A673 (cell line): ENCODE measurements at regions not wholly inside any gene's neighbourhood (a gene's known extent, or its start where the extent isn't known, plus 50 kb on each side); places are given as distances from the start of the nearest gene placed in this dataset.

Experiments
- CTCF ChIP-seq: fragments of 300-800, 200-600 bp; sonication (generic); conservative IDR thresholded peaks from 2 replicates; pipeline ENCODE4 v1.5.1; 2017; ENCODE audit warnings: low read depth, mild to moderate bottlenecking, antibody characterized with exemption, low read length, moderate library complexity, mixed read lengths
- EZH2 ChIP-seq: fragments of 200-600 bp; sonication (generic); IDR thresholded peaks from 2 replicates; pipeline ENCODE4 v1.6.1; 2017; ENCODE audit warnings: borderline replicate concordance, low read depth, mild to moderate bottlenecking, mixed read lengths, antibody characterized with exemption, low read length; ENCODE audit not compliant: poor library complexity, severe bottlenecking

DNA sequence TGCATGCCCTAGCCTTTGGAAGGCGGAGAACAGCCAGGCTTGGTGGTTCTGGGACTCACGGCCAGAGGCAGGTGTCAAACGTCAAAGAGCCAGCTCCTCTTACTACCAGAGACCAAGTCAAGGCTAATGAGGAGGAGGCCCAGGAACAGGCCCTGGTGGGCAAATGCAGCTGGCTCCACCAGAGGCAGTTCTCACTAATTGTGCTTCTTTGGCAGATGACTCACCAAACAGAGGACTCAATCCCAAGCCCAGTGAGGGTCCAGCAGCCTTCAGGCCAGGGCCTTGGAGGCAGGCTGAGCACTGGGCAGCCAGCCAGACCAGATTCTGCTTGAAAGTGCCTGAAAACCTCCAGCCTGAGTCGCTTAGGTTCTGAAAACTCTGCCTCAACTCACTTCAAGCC is 336.5 kb upstream of the CDH5 start:
- TF ChIP-seq CTCF (no peak), EZH2 (no peak)
